K562 (cell line): ENCODE measurements at regions not wholly inside any gene's neighbourhood (a gene's known extent, or its start where the extent isn't known, plus 50 kb on each side); places are given as distances from the start of the nearest gene placed in this dataset.

Experiments used
- ATAC-seq: fragments of 200-7000 bp; cut with Tn5 transposase; 3 replicates; pipeline ENCODE4 v1.9.1; 2020; ENCODE audit warnings: moderate library complexity
- BruUV-seq: library from RNA; stranded (reverse); fragments of 400-500 nt; replicated peaks from 2 replicates; lab custom pipeline; 2021; lab: Mats Ljungman, UMichigan
- CTCF ChIA-PET: fragments of 300-600 bp; formaldehyde crosslinking; extraction: SDS; loops from one replicate; lab custom pipeline; 2021; ENCODE audit warnings: low intra/inter-chr PET ratio; lab: Yijun Ruan, JAX
- POLR2A ChIA-PET: fragments of 300-600, 350-650 bp; sonication (Branson Sonifier 250); formaldehyde crosslinking; extraction: SDS; loops from one replicate; lab custom pipeline; 2021; ENCODE audit warnings: antibody characterized with exemption, inconsistent platforms; lab: Yijun Ruan, JAX
- DNase-seq, 4 experiments: peaks; one replicate each; pipeline versions ENCODE4 v3.0.0 to v3.0.0-alpha.2; 2011 to 2018; ENCODE audit warnings: low spot score in 3 of 4, mixed read lengths in 3 of 4; ENCODE audit errors: extremely low read depth in 1 of 4
- FAIRE-seq: peaks from 2 replicates; lab custom pipeline; 2011; peaks lifted over from hg19 to GRCh38; lab: Jason Lieb, UNC
- H2AFZ ChIP-seq: 2 replicates; pipeline ENCODE4 v1.6.0; 2011; ENCODE audit warnings: low read depth, low read length, control low read depth, inconsistent platforms
- H3K27ac ChIP-seq: fragments of 200-600 bp; 3 replicates; pipeline ENCODE4 v1.8.0; 2011; ENCODE audit warnings: low read depth, mild to moderate bottlenecking, control low read depth, inconsistent platforms, low read length, moderate library complexity, mixed read lengths; ENCODE audit errors: extremely low read depth
- H3K27me3 ChIP-seq, 2 experiments: fragments of 300-600 bp in 1 of 2; 2 replicates in 1 of 2; 3 replicates in 1 of 2; pipeline versions ENCODE4 v1.6.0 to v1.8.0; 2011; ENCODE audit warnings: inconsistent platforms in 2 of 2, low read length in 2 of 2, mild to moderate bottlenecking in 1 of 2, mixed read lengths in 1 of 2, moderate library complexity in 1 of 2; ENCODE audit not compliant: control insufficient read depth in 2 of 2, insufficient read depth in 2 of 2
- H3K36me3 ChIP-seq: fragments of 300-600 bp; 3 replicates; pipeline ENCODE4 v1.8.0; 2011; ENCODE audit warnings: mild to moderate bottlenecking, low read length, inconsistent platforms; ENCODE audit not compliant: control insufficient read depth, insufficient read depth
- H3K4me1 ChIP-seq, 2 experiments: fragments of 200-600 bp in 1 of 2; replicated peaks in 1 of 2; 2 replicates in 1 of 2; 3 replicates in 1 of 2; pipeline versions ENCODE4 v1.5.1 to v1.8.0; 2011; ENCODE audit warnings: inconsistent platforms in 2 of 2, low read length in 2 of 2, mild to moderate bottlenecking in 1 of 2, mixed read lengths in 1 of 2, moderate library complexity in 1 of 2; ENCODE audit not compliant: control insufficient read depth in 2 of 2, insufficient read depth in 2 of 2
- H3K4me2 ChIP-seq: 2 replicates; pipeline ENCODE4 v1.6.1; 2011; ENCODE audit warnings: low read length, control low read depth, inconsistent platforms, mixed read lengths; ENCODE audit not compliant: insufficient read depth
- H3K4me3 ChIP-seq: fragments of 200-600 bp; sonication (generic), shearing (Covaris generic); 2 replicates; pipeline ENCODE4 v1.5.1; 2016; ENCODE audit warnings: control low read depth, inconsistent platforms
- H3K79me2 ChIP-seq: fragments of 200-600 bp; 3 replicates; pipeline ENCODE4 v1.8.0; 2011; ENCODE audit warnings: low read length, inconsistent platforms; ENCODE audit not compliant: control insufficient read depth, insufficient read depth
- H3K9ac ChIP-seq, 2 experiments: 2 replicates each; pipeline versions ENCODE4 v1.6.0 to v1.6.1; 2011; ENCODE audit warnings: low read depth in 2 of 2, low read length in 2 of 2, control low read depth in 1 of 2, inconsistent platforms in 1 of 2, mild to moderate bottlenecking in 1 of 2, mixed read lengths in 1 of 2; ENCODE audit not compliant: insufficient read depth in 1 of 2
- H3K9me1 ChIP-seq: one replicate; pipeline ENCODE4 v1.6.0; 2011; ENCODE audit warnings: inconsistent platforms, mild to moderate bottlenecking, low read length, moderate library complexity; ENCODE audit not compliant: control insufficient read depth, insufficient read depth
- H3K9me3 ChIP-seq: replicated peaks from 2 replicates; pipeline ENCODE4 v1.5.1; 2011; ENCODE audit warnings: low read depth, low read length, inconsistent platforms; ENCODE audit not compliant: control insufficient read depth, insufficient read depth
- H4K20me1 ChIP-seq: replicated peaks from 2 replicates; pipeline ENCODE4 v1.6.1; 2011; ENCODE audit warnings: low read length, inconsistent platforms, mixed read lengths; ENCODE audit not compliant: control insufficient read depth, insufficient read depth
- HDGF ChIP-seq: fragments of 450-650 bp; IDR thresholded peaks from 2 replicates; pipeline ENCODE4 v1.6.1; 2016
- LCOR ChIP-seq: sonication (generic); formaldehyde crosslinking; IDR thresholded peaks from 2 replicates; pipeline ENCODE4 v1.8.0; 2022; ENCODE audit warnings: mild to moderate bottlenecking, missing genetic modification reagents
- MCM5 ChIP-seq: fragments of 450-650 bp; IDR thresholded peaks from 2 replicates; pipeline ENCODE4 v1.6.1; 2016; ENCODE audit warnings: low read depth
- PRMT5 ChIP-seq: sonication (generic); formaldehyde crosslinking; IDR thresholded peaks from 2 replicates; pipeline ENCODE4 v1.5.0; 2020; ENCODE audit warnings: missing genetic modification reagents
- RBM22 ChIP-seq: fragments of 200-400 bp; formaldehyde crosslinking; IDR thresholded peaks from 2 replicates; pipeline ENCODE4 v1.6.1; 2018; ENCODE audit warnings: low read length, low read depth; ENCODE audit not compliant: poor library complexity, severe bottlenecking
- SMAD1 ChIP-seq: fragments of 150-350 bp; IDR thresholded peaks from 2 replicates; pipeline ENCODE4 v1.6.1; 2014; ENCODE audit warnings: low read length, low read depth; ENCODE audit not compliant: partially characterized antibody
- ZNF134 ChIP-seq: fragments of 250-450 bp; sonication (Bioruptor Pico); conservative IDR thresholded peaks from 2 replicates; pipeline ENCODE4 v1.4.0; 2020
- ZNF586 ChIP-seq: fragments of 450-650 bp; formaldehyde crosslinking; conservative IDR thresholded peaks from 2 replicates; pipeline ENCODE4 v1.4.0; 2020; ENCODE audit warnings: mild to moderate bottlenecking, moderate library complexity
- WGBS: fragments of 100-300 bp; shearing (Covaris generic); methylation state at CpG from one replicate; pipeline ENCODE4 v1.1.6; 2016; ENCODE audit warnings: low coverage, mixed read lengths; ENCODE audit not compliant: insufficient coverage; ENCODE audit errors: missing lambda C conversion rate; 5-methylcytosine and 5-hydroxymethylcytosine counted together
- in situ Hi-C: fragments of 300-500 bp; cut with MboI; formaldehyde crosslinking; loops from 4 replicates; pipeline ENCODE4 v1.15.0; 2018; ENCODE audit warnings: inconsistent platforms, mixed read lengths
- intact Hi-C: fragments of 100-400 bp; cut with micrococcal nuclease; formaldehyde crosslinking; loops from 2 replicates; pipeline ENCODE4 v1.14.2; 2022
- TF ChIP-seq, protein P1 (sequence below): fragments of 250-450 bp; sonication (Bioruptor Pico); IDR thresholded peaks from 2 replicates; pipeline ENCODE4 v1.6.1; 2021; ENCODE audit warnings: mild to moderate bottlenecking
- TF ChIP-seq, protein P2 (sequence below), 2 experiments: fragments of 450-650 bp in 1 of 2; sonication (generic) in 1 of 2; formaldehyde crosslinking in 1 of 2; IDR thresholded peaks; 2 replicates each; pipeline versions ENCODE4 v1.7.1 to v1.9.0; 2016 to 2022; ENCODE audit warnings: inconsistent platforms in 1 of 2, mild to moderate bottlenecking in 1 of 2, missing genetic modification reagents in 1 of 2

DNA sequence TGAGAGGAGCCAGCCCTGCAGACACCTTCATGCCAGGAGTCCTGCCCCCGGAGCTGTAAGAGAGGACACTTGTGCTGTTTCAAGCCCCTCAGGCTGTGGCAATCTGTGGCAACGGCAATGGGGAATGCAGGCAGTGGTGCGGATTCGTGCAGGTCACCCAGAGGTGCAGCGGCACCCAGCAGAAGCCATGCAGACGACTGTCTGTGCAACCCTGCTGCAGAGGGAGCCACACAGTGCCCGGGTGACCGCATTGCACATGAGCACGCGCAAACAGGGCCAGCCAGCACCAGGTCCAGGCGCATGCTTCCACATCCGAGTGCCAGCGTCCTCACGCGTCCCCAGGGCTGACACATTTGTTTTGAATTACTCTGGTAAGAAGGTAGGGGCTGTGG is 84.8 kb upstream of the GPC1 start:
- H3K79me2 ChIP-seq, result no peaks in the 10 kb centered on the region
- no peak overlapping the region for H3K9ac ChIP-seq
- H3K9me3 ChIP-seq, result no peaks in the 10 kb centered on the region
- ChIA-PET CTCF (no interaction called here), POLR2A (interaction anchor here (0.7 kb wide), 1 partner anchor 37 kb away, joined by 3 read pairs; no protein-coding TSS in a partner anchor)
- no peak overlapping the region for H2AFZ ChIP-seq
- peaks cover 2 to 62% of the 10 kb centered on the region in 2 experiments; a peak in 1 of 5 replicates for H3K27me3 ChIP-seq
- ATAC-seq, result no peak
- no peak overlapping the region for H3K4me3 ChIP-seq
- BruUV-seq, result no TSS peak
- H3K27ac ChIP-seq, result no peak overlapping the region
- DNase-seq, result no peak
- no peaks in the 10 kb centered on the region for H3K36me3 ChIP-seq
- no peak overlapping the region for H3K4me2 ChIP-seq
- TF ChIP-seq RBM22 (no peak), SMAD1 (no peak), HDGF (no peak), LCOR (CRISPR knock-in tag) (no peak), PRMT5 (CRISPR knock-in tag) (no peak), ZNF586 (CRISPR knock-in tag) (no peak), MCM5 (no peak), ZNF134 (CRISPR knock-in tag) (no peak)
- TF ChIP-seq, protein P1, sequence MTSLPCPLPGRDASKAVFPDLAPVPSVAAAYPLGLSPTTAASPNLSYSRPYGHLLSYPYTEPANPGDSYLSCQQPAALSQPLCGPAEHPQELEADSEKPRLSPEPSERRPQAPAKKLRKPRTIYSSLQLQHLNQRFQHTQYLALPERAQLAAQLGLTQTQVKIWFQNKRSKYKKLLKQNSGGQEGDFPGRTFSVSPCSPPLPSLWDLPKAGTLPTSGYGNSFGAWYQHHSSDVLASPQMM (CRISPR knock-in tag), result no peak
- TF ChIP-seq, protein P2, sequence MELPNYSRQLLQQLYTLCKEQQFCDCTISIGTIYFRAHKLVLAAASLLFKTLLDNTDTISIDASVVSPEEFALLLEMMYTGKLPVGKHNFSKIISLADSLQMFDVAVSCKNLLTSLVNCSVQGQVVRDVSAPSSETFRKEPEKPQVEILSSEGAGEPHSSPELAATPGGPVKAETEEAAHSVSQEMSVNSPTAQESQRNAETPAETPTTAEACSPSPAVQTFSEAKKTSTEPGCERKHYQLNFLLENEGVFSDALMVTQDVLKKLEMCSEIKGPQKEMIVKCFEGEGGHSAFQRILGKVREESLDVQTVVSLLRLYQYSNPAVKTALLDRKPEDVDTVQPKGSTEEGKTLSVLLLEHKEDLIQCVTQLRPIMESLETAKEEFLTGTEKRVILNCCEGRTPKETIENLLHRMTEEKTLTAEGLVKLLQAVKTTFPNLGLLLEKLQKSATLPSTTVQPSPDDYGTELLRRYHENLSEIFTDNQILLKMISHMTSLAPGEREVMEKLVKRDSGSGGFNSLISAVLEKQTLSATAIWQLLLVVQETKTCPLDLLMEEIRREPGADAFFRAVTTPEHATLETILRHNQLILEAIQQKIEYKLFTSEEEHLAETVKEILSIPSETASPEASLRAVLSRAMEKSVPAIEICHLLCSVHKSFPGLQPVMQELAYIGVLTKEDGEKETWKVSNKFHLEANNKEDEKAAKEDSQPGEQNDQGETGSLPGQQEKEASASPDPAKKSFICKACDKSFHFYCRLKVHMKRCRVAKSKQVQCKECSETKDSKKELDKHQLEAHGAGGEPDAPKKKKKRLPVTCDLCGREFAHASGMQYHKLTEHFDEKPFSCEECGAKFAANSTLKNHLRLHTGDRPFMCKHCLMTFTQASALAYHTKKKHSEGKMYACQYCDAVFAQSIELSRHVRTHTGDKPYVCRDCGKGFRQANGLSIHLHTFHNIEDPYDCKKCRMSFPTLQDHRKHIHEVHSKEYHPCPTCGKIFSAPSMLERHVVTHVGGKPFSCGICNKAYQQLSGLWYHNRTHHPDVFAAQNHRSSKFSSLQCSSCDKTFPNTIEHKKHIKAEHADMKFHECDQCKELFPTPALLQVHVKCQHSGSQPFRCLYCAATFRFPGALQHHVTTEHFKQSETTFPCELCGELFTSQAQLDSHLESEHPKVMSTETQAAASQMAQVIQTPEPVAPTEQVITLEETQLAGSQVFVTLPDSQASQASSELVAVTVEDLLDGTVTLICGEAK (IDR thresholded peaks at IDR 0.05), result no peak
- TF ChIP-seq, protein P2 (CRISPR knock-in tag; IDR thresholded peaks at IDR 0.05), result no peak
- H3K9me1 ChIP-seq, result no peaks in the 10 kb centered on the region
- in situ Hi-C loops, result no loop called here
- no peaks in the 10 kb centered on the region for H3K4me1 ChIP-seq
- no peak for FAIRE-seq
- H4K20me1 ChIP-seq, result no peaks in the 10 kb centered on the region
- 1% methylated on average over 12 of the region's 15 CpGs for WGBS
- intact Hi-C loops, result no loop called here
